HEK293 (cell line): ENCODE measurements at regions not wholly inside any gene's neighbourhood (a gene's known extent, or its start where the extent isn't known, plus 50 kb on each side); places are given as distances from the start of the nearest gene placed in this dataset.

Experiments used
- CTCF ChIA-PET: fragments of 350-600 bp; formaldehyde crosslinking; extraction: SDS; loops from one replicate; lab custom pipeline; 2021; ENCODE audit warnings: antibody characterized with exemption; lab: Yijun Ruan, JAX
- POLR2A ChIA-PET: fragments of 300-600 bp; formaldehyde crosslinking; extraction: SDS; loops from one replicate; lab custom pipeline; 2020; ENCODE audit warnings: antibody characterized with exemption, inconsistent platforms; lab: Yijun Ruan, JAX
- H3K27ac ChIP-seq: fragments of 200-500 bp; sonication (Bioruptor generic); 2 replicates; pipeline ENCODE4 v1.5.1; 2014; ENCODE audit warnings: low read depth, low read length, control low read depth, inconsistent platforms; ENCODE audit errors: extremely low read depth
- H3K36me3 ChIP-seq, 2 experiments: fragments of 200-500 bp in 1 of 2; sonication (Bioruptor generic) in 1 of 2; 1 replicate in 1 of 2; 2 replicates in 1 of 2; pipeline ENCODE4 v1.5.1; 2014 to 2017; ENCODE audit warnings: inconsistent platforms in 2 of 2, low read length in 2 of 2; ENCODE audit not compliant: control insufficient read depth in 2 of 2, insufficient read depth in 1 of 2
- H3K4me1 ChIP-seq: fragments of 200-500 bp; sonication (Bioruptor generic); 2 replicates; pipeline ENCODE4 v1.5.1; 2014; ENCODE audit warnings: mild to moderate bottlenecking, low read length, inconsistent platforms; ENCODE audit not compliant: control insufficient read depth, insufficient read depth
- H3K4me3 ChIP-seq: 2 replicates; pipeline ENCODE4 v1.5.1; 2011; ENCODE audit warnings: low read depth, mild to moderate bottlenecking, control low read depth, low read length, moderate library complexity
- H3K9me3 ChIP-seq: fragments of 200-500 bp; sonication (Bioruptor generic); 2 replicates; pipeline ENCODE4 v1.5.1; 2014; ENCODE audit warnings: low read depth, low read length, inconsistent platforms; ENCODE audit not compliant: control insufficient read depth, insufficient read depth
- CTCF ChIP-seq: fragments of 450-650 bp; formaldehyde crosslinking; IDR thresholded peaks from 2 replicates; pipeline ENCODE4 v1.5.1; 2016; ENCODE audit warnings: missing biosample characterization, missing genetic modification characterization
- KLF1 ChIP-seq: fragments of 450-650 bp; formaldehyde crosslinking; IDR thresholded peaks from 2 replicates; pipeline ENCODE4 v1.5.1; 2016; ENCODE audit warnings: missing biosample characterization, missing genetic modification characterization
- PRDM1 ChIP-seq: fragments of 450-650 bp; formaldehyde crosslinking; IDR thresholded peaks from 2 replicates; pipeline ENCODE4; 2016; ENCODE audit warnings: missing biosample characterization, missing genetic modification characterization
- SETDB1 ChIP-seq: IDR thresholded peaks from one replicate; pipeline ENCODE4 v1.6.1; 2017; ENCODE audit warnings: mild to moderate bottlenecking, low read length, moderate library complexity, mixed read lengths; ENCODE audit not compliant: insufficient read length
- TCF7L2 ChIP-seq: IDR thresholded peaks from 2 replicates; pipeline ENCODE4 v1.6.1; 2011; ENCODE audit warnings: low read depth, mild to moderate bottlenecking, inconsistent platforms, low read length, moderate library complexity, borderline replicate concordance
- WT1 ChIP-seq: fragments of 450-650 bp; formaldehyde crosslinking; IDR thresholded peaks from 2 replicates; pipeline ENCODE4 v1.5.1; 2016; ENCODE audit warnings: missing biosample characterization, missing genetic modification characterization
- ZFP41 ChIP-seq: fragments of 450-650 bp; formaldehyde crosslinking; IDR thresholded peaks from 2 replicates; pipeline ENCODE4 v1.5.1; 2016; ENCODE audit warnings: missing biosample characterization, missing genetic modification characterization, borderline replicate concordance
- ZNF202 ChIP-seq: fragments of 450-650 bp; formaldehyde crosslinking; IDR thresholded peaks from 2 replicates; pipeline ENCODE4 v1.5.1; 2016; ENCODE audit warnings: missing biosample characterization, missing genetic modification characterization, borderline replicate concordance
- ZNF214 ChIP-seq: fragments of 450-650 bp; formaldehyde crosslinking; IDR thresholded peaks from 2 replicates; pipeline ENCODE4 v1.5.1; 2017; ENCODE audit warnings: missing biosample characterization, mild to moderate bottlenecking, missing genetic modification characterization, borderline replicate concordance
- ZNF23 ChIP-seq: fragments of 450-650 bp; formaldehyde crosslinking; IDR thresholded peaks from 2 replicates; pipeline ENCODE4 v1.5.1; 2016; ENCODE audit warnings: missing biosample characterization, missing genetic modification characterization, borderline replicate concordance
- ZNF248 ChIP-seq: fragments of 450-650 bp; formaldehyde crosslinking; IDR thresholded peaks from 2 replicates; pipeline ENCODE4 v1.5.1; 2017; ENCODE audit warnings: missing biosample characterization, missing genetic modification characterization
- ZNF335 ChIP-seq: fragments of 450-650 bp; formaldehyde crosslinking; conservative IDR thresholded peaks from 2 replicates; pipeline ENCODE4 v1.5.1; 2016; ENCODE audit warnings: missing biosample characterization, missing genetic modification characterization
- ZNF529 ChIP-seq: fragments of 450-650 bp; formaldehyde crosslinking; IDR thresholded peaks from 2 replicates; pipeline ENCODE4 v1.5.1; 2017; ENCODE audit warnings: missing genetic modification characterization, missing biosample characterization; ENCODE audit not compliant: insufficient replicate concordance
- ZNF610 ChIP-seq: fragments of 450-650 bp; formaldehyde crosslinking; IDR thresholded peaks from 2 replicates; pipeline ENCODE4 v1.5.1; 2016; ENCODE audit warnings: missing biosample characterization, missing genetic modification characterization, borderline replicate concordance
- ZNF623 ChIP-seq: fragments of 450-650 bp; formaldehyde crosslinking; IDR thresholded peaks from 2 replicates; pipeline ENCODE4 v1.5.1; 2016; ENCODE audit warnings: missing biosample characterization, missing genetic modification characterization
- ZNF624 ChIP-seq: fragments of 450-650 bp; formaldehyde crosslinking; IDR thresholded peaks from 2 replicates; pipeline ENCODE4 v1.5.1; 2017; ENCODE audit warnings: missing biosample characterization, missing genetic modification characterization
- ZNF654 ChIP-seq: fragments of 450-650 bp; formaldehyde crosslinking; IDR thresholded peaks from 2 replicates; pipeline ENCODE4 v1.5.1; 2016; ENCODE audit warnings: low read depth, missing biosample characterization, missing genetic modification characterization
- ZNF664 ChIP-seq: fragments of 450-650 bp; formaldehyde crosslinking; IDR thresholded peaks from 2 replicates; pipeline ENCODE4 v1.5.1; 2016; ENCODE audit warnings: missing biosample characterization, missing genetic modification characterization
- ZNF747 ChIP-seq: fragments of 450-650 bp; formaldehyde crosslinking; IDR thresholded peaks from 2 replicates; pipeline ENCODE4 v1.5.1; 2016; ENCODE audit warnings: missing biosample characterization, missing genetic modification characterization
- ZNF768 ChIP-seq: fragments of 450-650 bp; formaldehyde crosslinking; IDR thresholded peaks from 2 replicates; pipeline ENCODE4 v1.5.1; 2018; ENCODE audit warnings: missing biosample characterization, mild to moderate bottlenecking, missing genetic modification characterization
- TF ChIP-seq, protein P1 (sequence below): fragments of 450-650 bp; formaldehyde crosslinking; IDR thresholded peaks from 2 replicates; pipeline ENCODE4 v1.5.1; 2016; ENCODE audit warnings: missing biosample characterization, missing genetic modification characterization
- TF ChIP-seq, protein P2 (sequence below): fragments of 450-650 bp; formaldehyde crosslinking; IDR thresholded peaks from 2 replicates; pipeline ENCODE4 v1.5.1; 2016; ENCODE audit warnings: missing biosample characterization, missing genetic modification characterization
- TF ChIP-seq, protein P3 (sequence below): fragments of 450-650 bp; formaldehyde crosslinking; IDR thresholded peaks from 2 replicates; pipeline ENCODE4 v1.5.1; 2017; ENCODE audit warnings: missing biosample characterization, missing genetic modification characterization
- TF ChIP-seq, protein P4 (sequence below): fragments of 450-650 bp; formaldehyde crosslinking; IDR thresholded peaks from 2 replicates; pipeline ENCODE4 v1.5.1; 2016; ENCODE audit warnings: missing biosample characterization, missing genetic modification characterization

DNA sequence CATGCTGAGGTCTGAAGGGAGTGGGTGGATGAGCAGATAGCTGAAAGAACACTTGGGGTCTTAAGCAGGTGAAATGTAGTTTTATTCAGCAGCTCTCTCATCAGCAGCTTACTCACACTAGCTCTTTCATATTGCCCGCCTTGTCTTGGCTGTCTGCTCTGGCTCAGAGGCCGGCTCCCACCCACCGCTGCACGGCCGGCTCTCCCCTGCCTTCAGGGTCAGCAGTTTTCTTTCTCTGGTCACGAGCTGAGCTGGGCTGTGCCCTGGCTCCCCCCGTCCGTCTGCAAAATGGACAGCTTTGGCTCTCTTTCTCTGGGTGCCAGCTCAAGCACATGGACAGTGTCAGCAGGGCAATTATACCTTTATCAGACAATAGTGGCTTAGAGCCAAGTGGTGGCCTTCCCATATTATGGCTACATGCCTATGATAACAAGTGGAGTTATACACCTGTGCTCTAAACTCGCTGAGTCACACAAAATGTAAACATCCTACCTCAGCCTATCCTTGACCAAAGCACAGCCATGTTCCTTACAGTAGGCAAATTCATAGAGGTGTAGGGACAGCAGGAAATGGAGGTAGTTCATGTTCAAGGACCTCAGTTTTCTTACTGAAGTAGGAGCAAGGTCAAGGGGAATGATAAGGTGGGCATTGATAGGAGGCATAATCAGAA is 224.8 kb downstream of the SOCS6 start:
- no peaks in the 10 kb centered on the region for H3K9me3 ChIP-seq
- POLR2A ChIA-PET = no interaction called here
- no peak overlapping the region for H3K27ac ChIP-seq
- no peaks in the 10 kb centered on the region for H3K4me1 ChIP-seq
- TF ChIP-seq, protein P1, sequence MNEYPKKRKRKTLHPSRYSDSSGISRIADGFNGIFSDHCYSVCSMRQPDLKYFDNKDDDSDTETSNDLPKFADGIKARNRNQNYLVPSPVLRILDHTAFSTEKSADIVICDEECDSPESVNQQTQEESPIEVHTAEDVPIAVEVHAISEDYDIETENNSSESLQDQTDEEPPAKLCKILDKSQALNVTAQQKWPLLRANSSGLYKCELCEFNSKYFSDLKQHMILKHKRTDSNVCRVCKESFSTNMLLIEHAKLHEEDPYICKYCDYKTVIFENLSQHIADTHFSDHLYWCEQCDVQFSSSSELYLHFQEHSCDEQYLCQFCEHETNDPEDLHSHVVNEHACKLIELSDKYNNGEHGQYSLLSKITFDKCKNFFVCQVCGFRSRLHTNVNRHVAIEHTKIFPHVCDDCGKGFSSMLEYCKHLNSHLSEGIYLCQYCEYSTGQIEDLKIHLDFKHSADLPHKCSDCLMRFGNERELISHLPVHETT (tag by site-specific recombination) = no peak
- no peak for TF ChIP-seq ZNF248 (tag by site-specific recombination)
- no peak for TF ChIP-seq ZNF664 (tag by site-specific recombination)
- no peak for TF ChIP-seq ZNF529 (tag by site-specific recombination)
- no peak for TF ChIP-seq ZNF624 (tag by site-specific recombination)
- no peak for TF ChIP-seq KLF1 (tag by site-specific recombination)
- TF ChIP-seq ZNF768 (tag by site-specific recombination) = no peak
- TF ChIP-seq ZNF654 (tag by site-specific recombination) = no peak
- TF ChIP-seq WT1 (tag by site-specific recombination) = no peak
- TF ChIP-seq CTCF (tag by site-specific recombination) = no peak
- no peak overlapping the region for H3K4me3 ChIP-seq
- H3K36me3 ChIP-seq = no peaks in the 10 kb centered on the region
- CTCF ChIA-PET = interaction anchor here (1.7 kb wide), 1 partner anchor 22 kb away, joined by 7 read pairs; no protein-coding TSS in a partner anchor

- Histone ChIP-seq H3K4me3 (no peak overlapping the region), H3K36me3 (no peaks in the 10 kb centered on the region), H3K27ac (no peak overlapping the region), H3K4me1 (no peaks in the 10 kb centered on the region), H3K9me3 (no peaks in the 10 kb centered on the region)
- CTCF ChIA-PET = interaction anchor here (0.6 to 6.3 kb wide), 3 partner anchors 17 to 187 kb away, joined by 3 to 48 read pairs (median 4); no protein-coding TSS in a partner anchor
- POLR2A ChIA-PET = no interaction called here
- no peak for TF ChIP-seq ZNF623 (tag by site-specific recombination)
- no peak for TF ChIP-seq ZFP41 (tag by site-specific recombination)
- no peak for TF ChIP-seq ZNF23 (tag by site-specific recombination)
- no peak for TF ChIP-seq ZNF335 (tag by site-specific recombination)
- no peak for TF ChIP-seq ZNF248 (tag by site-specific recombination)
- TF ChIP-seq TCF7L2 = no peak
- no peak for TF ChIP-seq ZNF214 (tag by site-specific recombination)
- TF ChIP-seq, protein P1 (tag by site-specific recombination) = no peak
- TF ChIP-seq, protein P2, sequence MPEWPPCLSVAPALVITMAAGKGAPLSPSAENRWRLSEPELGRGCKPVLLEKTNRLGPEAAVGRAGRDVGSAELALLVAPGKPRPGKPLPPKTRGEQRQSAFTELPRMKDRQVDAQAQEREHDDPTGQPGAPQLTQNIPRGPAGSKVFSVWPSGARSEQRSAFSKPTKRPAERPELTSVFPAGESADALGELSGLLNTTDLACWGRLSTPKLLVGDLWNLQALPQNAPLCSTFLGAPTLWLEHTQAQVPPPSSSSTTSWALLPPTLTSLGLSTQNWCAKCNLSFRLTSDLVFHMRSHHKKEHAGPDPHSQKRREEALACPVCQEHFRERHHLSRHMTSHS (tag by site-specific recombination) = no peak
- TF ChIP-seq, protein P3, sequence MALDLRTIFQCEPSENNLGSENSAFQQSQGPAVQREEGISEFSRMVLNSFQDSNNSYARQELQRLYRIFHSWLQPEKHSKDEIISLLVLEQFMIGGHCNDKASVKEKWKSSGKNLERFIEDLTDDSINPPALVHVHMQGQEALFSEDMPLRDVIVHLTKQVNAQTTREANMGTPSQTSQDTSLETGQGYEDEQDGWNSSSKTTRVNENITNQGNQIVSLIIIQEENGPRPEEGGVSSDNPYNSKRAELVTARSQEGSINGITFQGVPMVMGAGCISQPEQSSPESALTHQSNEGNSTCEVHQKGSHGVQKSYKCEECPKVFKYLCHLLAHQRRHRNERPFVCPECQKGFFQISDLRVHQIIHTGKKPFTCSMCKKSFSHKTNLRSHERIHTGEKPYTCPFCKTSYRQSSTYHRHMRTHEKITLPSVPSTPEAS (tag by site-specific recombination) = no peak
- TF ChIP-seq, protein P4, sequence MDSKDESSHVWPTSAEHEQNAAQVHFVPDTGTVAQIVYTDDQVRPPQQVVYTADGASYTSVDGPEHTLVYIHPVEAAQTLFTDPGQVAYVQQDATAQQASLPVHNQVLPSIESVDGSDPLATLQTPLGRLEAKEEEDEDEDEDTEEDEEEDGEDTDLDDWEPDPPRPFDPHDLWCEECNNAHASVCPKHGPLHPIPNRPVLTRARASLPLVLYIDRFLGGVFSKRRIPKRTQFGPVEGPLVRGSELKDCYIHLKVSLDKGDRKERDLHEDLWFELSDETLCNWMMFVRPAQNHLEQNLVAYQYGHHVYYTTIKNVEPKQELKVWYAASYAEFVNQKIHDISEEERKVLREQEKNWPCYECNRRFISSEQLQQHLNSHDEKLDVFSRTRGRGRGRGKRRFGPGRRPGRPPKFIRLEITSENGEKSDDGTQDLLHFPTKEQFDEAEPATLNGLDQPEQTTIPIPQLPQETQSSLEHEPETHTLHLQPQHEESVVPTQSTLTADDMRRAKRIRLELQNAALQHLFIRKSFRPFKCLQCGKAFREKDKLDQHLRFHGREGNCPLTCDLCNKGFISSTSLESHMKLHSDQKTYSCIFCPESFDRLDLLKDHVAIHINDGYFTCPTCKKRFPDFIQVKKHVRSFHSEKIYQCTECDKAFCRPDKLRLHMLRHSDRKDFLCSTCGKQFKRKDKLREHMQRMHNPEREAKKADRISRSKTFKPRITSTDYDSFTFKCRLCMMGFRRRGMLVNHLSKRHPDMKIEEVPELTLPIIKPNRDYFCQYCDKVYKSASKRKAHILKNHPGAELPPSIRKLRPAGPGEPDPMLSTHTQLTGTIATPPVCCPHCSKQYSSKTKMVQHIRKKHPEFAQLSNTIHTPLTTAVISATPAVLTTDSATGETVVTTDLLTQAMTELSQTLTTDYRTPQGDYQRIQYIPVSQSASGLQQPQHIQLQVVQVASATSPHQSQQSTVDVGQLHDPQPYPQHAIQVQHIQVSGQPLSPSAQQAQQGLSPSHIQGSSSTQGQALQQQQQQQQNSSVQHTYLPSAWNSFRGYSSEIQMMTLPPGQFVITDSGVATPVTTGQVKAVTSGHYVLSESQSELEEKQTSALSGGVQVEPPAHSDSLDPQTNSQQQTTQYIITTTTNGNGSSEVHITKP (tag by site-specific recombination) = no peak
- no peak for TF ChIP-seq ZNF610 (tag by site-specific recombination)
- no peak for TF ChIP-seq ZNF202 (tag by site-specific recombination)
- TF ChIP-seq ZNF747 (tag by site-specific recombination) = no peak
- no peak for TF ChIP-seq SETDB1
- no peak for TF ChIP-seq PRDM1 (tag by site-specific recombination)
Observed at GRCh38 chr18:70507970-70508369, 219.1 kb downstream of the SOCS6 start.
